Endothelial cell of umbilical vein (primary cell): ENCODE measurements at regions not wholly inside any gene's neighbourhood (a gene's known extent, or its start where the extent isn't known, plus 50 kb on each side); places are given as distances from the start of the nearest gene placed in this dataset.

Experiments used
- BruUV-seq: library from RNA; stranded (reverse); fragments of 400-500 nt; replicated peaks from 2 replicates; lab custom pipeline; 2021; lab: Mats Ljungman, UMichigan
- CTCF ChIA-PET: fragments of 300-600, 350-600 bp; sonication (Branson Sonifier 250); formaldehyde crosslinking; loops from one replicate; lab custom pipeline; 2021; ENCODE audit warnings: antibody characterized with exemption, inconsistent platforms; lab: Charles Lee
- POLR2A ChIA-PET: fragments of 300-600, 350-600 bp; sonication (Branson Sonifier 250); formaldehyde crosslinking; loops from one replicate; lab custom pipeline; 2021; ENCODE audit warnings: antibody characterized with exemption, inconsistent platforms; lab: Charles Lee
- DNase-seq: peaks from one replicate; pipeline ENCODE4 v3.0.0-alpha.2; 2011; ENCODE audit warnings: low read depth, low spot score
- FAIRE-seq: peaks from 2 replicates; lab custom pipeline; 2011; peaks lifted over from hg19 to GRCh38; lab: Jason Lieb, UNC
- H2AFZ ChIP-seq: 2 replicates; pipeline ENCODE4 v1.6.0; 2012; ENCODE audit warnings: low read depth, low read length, control low read depth, inconsistent platforms
- H3K27ac ChIP-seq: 2 replicates; pipeline ENCODE4 v1.5.1; 2011; ENCODE audit warnings: low read depth, mild to moderate bottlenecking, control low read depth, low read length, moderate library complexity; ENCODE audit not compliant: insufficient read depth
- H3K27me3 ChIP-seq, 2 experiments: 2 replicates each; pipeline versions ENCODE4 v1.6.0 to v1.6.1; 2011; ENCODE audit warnings: low read length in 2 of 2, mixed read lengths in 1 of 2; ENCODE audit not compliant: control insufficient read depth in 2 of 2, insufficient read depth in 2 of 2
- H3K36me3 ChIP-seq, 2 experiments: 2 replicates in 1 of 2; 3 replicates in 1 of 2; pipeline ENCODE4 v1.5.1; 2011; ENCODE audit warnings: low read length in 2 of 2, mild to moderate bottlenecking in 1 of 2, moderate library complexity in 1 of 2; ENCODE audit not compliant: control insufficient read depth in 2 of 2, insufficient read depth in 2 of 2; ENCODE audit errors: extremely low read depth in 1 of 2
- H3K4me1 ChIP-seq: 3 replicates; pipeline ENCODE4 v1.5.1; 2011; ENCODE audit warnings: mild to moderate bottlenecking, low read length; ENCODE audit not compliant: control insufficient read depth, insufficient read depth; ENCODE audit errors: extremely low read depth
- H3K4me2 ChIP-seq: 2 replicates; pipeline ENCODE4 v1.6.1; 2011; ENCODE audit warnings: low read length, control low read depth, mixed read lengths; ENCODE audit not compliant: insufficient read depth
- H3K4me3 ChIP-seq, 3 experiments: fragments of 200-600 bp in 1 of 3; sonication (generic), shearing (Covaris generic) in 1 of 3; replicated peaks in 1 of 3; 2 replicates each; pipeline ENCODE4 v1.5.1; 2011 to 2016; ENCODE audit warnings: control low read depth in 3 of 3, low read length in 3 of 3, mild to moderate bottlenecking in 2 of 3, inconsistent platforms in 1 of 3, low read depth in 1 of 3, moderate library complexity in 1 of 3; ENCODE audit not compliant: insufficient read depth in 1 of 3
- H3K79me2 ChIP-seq: 2 replicates; pipeline ENCODE4 v1.6.0; 2012; ENCODE audit warnings: low read length, inconsistent platforms; ENCODE audit not compliant: control insufficient read depth, insufficient read depth
- H3K9ac ChIP-seq: replicated peaks from 2 replicates; pipeline ENCODE3; 2011; ENCODE audit warnings: low read length, control low read depth; ENCODE audit not compliant: insufficient read depth; ENCODE audit errors: extremely low read depth
- H3K9me1 ChIP-seq: replicated peaks from 3 replicates; pipeline ENCODE4 v1.6.0; 2011; ENCODE audit warnings: mild to moderate bottlenecking, low read length; ENCODE audit not compliant: control insufficient read depth, insufficient read depth; ENCODE audit errors: extremely low read depth
- H3K9me3 ChIP-seq: replicated peaks from 2 replicates; pipeline ENCODE4 v1.5.1; 2012; ENCODE audit warnings: low read length, inconsistent platforms; ENCODE audit not compliant: control insufficient read depth, insufficient read depth
- H4K20me1 ChIP-seq: replicated peaks from 2 replicates; pipeline ENCODE3; 2011; ENCODE audit warnings: mild to moderate bottlenecking, low read length; ENCODE audit not compliant: control insufficient read depth, insufficient read depth; ENCODE audit errors: extremely low read depth
- CTCF ChIP-seq, 2 donors: IDR thresholded peaks; 1 replicate in 1 of 2; 2 replicates in 1 of 2; pipeline ENCODE4 v1.5.1; 2011; ENCODE audit warnings: low read length in 2 of 2, mild to moderate bottlenecking in 2 of 2, moderate library complexity in 2 of 2, control low read depth in 1 of 2, inconsistent platforms in 1 of 2, low read depth in 1 of 2; ENCODE audit not compliant: insufficient read depth in 1 of 2; ENCODE audit errors: extremely low read depth in 1 of 2
- EZH2 ChIP-seq: IDR thresholded peaks from 2 replicates; pipeline ENCODE4 v1.6.1; 2012; ENCODE audit warnings: borderline replicate concordance, low read depth, mild to moderate bottlenecking, moderate library complexity, low read length, inconsistent platforms; ENCODE audit not compliant: severe bottlenecking
- FOS ChIP-seq: IDR thresholded peaks from 2 replicates; pipeline ENCODE4 v1.6.1; 2011; ENCODE audit warnings: mild to moderate bottlenecking, low read length, moderate library complexity, borderline replicate concordance; ENCODE audit not compliant: insufficient read depth
- GATA2 ChIP-seq: IDR thresholded peaks from 2 replicates; pipeline ENCODE4 v1.7.0; 2011; ENCODE audit warnings: low read depth, mild to moderate bottlenecking, moderate library complexity, mixed read lengths, low read length; ENCODE audit not compliant: insufficient read length, insufficient read depth
- JUN ChIP-seq: IDR thresholded peaks from 2 replicates; pipeline ENCODE4 v1.6.1; 2011; ENCODE audit warnings: borderline replicate concordance, low read depth; ENCODE audit not compliant: insufficient read length, insufficient read depth
- MAX ChIP-seq: IDR thresholded peaks from 2 replicates; pipeline ENCODE4 v1.6.1; 2011; ENCODE audit not compliant: insufficient read depth, insufficient read length
- MYC ChIP-seq: IDR thresholded peaks from one replicate; pipeline ENCODE4 v1.6.1; 2011; ENCODE audit warnings: mild to moderate bottlenecking, low read depth, low read length
- POLR2A ChIP-seq: IDR thresholded peaks from 2 replicates; pipeline ENCODE4 v1.6.1; 2012; ENCODE audit warnings: low read depth, mild to moderate bottlenecking, control low read depth, low read length
- POLR2AphosphoS5 ChIP-seq: IDR thresholded peaks from 2 replicates; pipeline ENCODE4 v1.6.1; 2012; ENCODE audit warnings: low read depth, mild to moderate bottlenecking, control low read depth, low read length, moderate library complexity; ENCODE audit not compliant: insufficient read depth
- dilution Hi-C: fragments of 300-500 bp; cut with MboI; formaldehyde crosslinking; loops from one replicate; pipeline ENCODE4 v1.15.0; 2019; ENCODE audit warnings: low sequenced_read_pairs; ENCODE audit not compliant: extremely low pct_ligation_motif_present
- intact Hi-C: fragments of 100-400 bp; cut with micrococcal nuclease; formaldehyde crosslinking; loops from one replicate; pipeline ENCODE4 v1.10.0; 2022

DNA sequence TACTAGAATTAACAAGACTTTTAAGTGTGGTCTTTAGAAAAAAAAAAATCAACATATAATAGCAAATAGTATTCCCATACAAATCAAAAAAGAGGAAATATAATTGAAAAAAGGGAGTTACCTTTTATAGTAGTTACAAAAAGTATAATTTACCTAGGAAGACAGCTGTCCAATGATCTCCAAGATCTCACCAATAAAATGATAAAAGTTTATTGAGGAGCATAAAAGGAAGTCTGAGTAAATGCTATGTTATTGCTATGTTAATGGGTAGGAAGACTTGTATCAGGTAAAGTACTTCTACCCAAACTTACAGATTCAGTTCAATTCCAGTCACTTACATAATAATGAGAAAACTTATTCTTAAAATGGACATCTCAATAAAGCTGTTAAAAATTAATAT is 379.0 kb upstream of the TPM1 start:
- intact Hi-C loops (no loop called here), dilution Hi-C loops (no loop called here)
- ChIA-PET POLR2A (no interaction called here), CTCF (no interaction called here)
- Histone ChIP-seq H3K9ac (no peak overlapping the region), H3K4me2 (no peak overlapping the region), H3K36me3 (no peaks in the 10 kb centered on the region), H3K4me3 (no peak overlapping the region), H3K27ac (no peak overlapping the region), H3K79me2 (no peaks in the 10 kb centered on the region), H3K27me3 (no peaks in the 10 kb centered on the region), H4K20me1 (no peaks in the 10 kb centered on the region), H3K9me3 (no peaks in the 10 kb centered on the region), H3K4me1 (no peaks in the 10 kb centered on the region), H2AFZ (no peak overlapping the region), H3K9me1 (no peaks in the 10 kb centered on the region)
- DNase-seq (no peak), FAIRE-seq (no peak)
- no TSS peak for BruUV-seq
- TF ChIP-seq FOS (no peak), EZH2 (no peak), POLR2A (no peak), CTCF (IDR thresholded peaks at IDR 0.05; ENCODE audit: extremely low read depth in 1 of 2, insufficient read depth in 1 of 2, low read depth in 1 of 2, low read length in 2 of 2) (no peak), GATA2 (no peak), MYC (no peak), MAX (no peak), POLR2AphosphoS5 (no peak), JUN (no peak)
